ENCODE measurements at regions not wholly inside any gene's neighbourhood (a gene's known extent, or its start where the extent isn't known, plus 50 kb on each side); places are given as distances from the start of the nearest gene placed in this dataset.

DNA sequence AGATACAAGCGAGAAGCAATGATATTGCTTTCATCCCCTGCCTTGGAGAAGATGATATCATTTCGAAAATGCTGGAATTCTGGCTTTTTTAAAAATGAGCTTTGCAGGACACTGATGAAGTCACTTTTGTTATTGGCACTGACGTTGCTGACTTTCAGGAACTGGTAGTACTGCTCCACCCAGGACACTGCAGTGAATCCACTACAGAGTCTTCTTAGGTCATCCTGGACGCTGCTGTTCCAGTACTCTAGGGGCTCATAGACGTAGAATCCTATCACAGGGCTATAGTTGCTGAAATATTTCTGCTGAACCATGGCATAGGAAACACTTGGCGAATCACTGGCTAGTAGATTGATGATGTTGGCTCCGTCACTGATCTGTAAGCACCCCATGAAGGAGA, 97.2 kb downstream of the OPN5 start:
- TF ChIP-seq CTCF (IDR thresholded peaks at IDR 0.05), result no peak
- TF ChIP-seq REST (IDR thresholded peaks at IDR 0.05; ENCODE audit: insufficient read depth in 1 of 2, low read depth in 2 of 2, low read length in 1 of 2), result no peak
- TF ChIP-seq POLR2AphosphoS5 (IDR thresholded peaks at IDR 0.05; ENCODE audit: low read depth, low read length), result no peak
- TF ChIP-seq TCF7L2 (IDR thresholded peaks at IDR 0.05; ENCODE audit: low read depth, low read length), result no peak
